HG03342 (cell line): ENCODE measurements at regions not wholly inside any gene's neighbourhood (a gene's known extent, or its start where the extent isn't known, plus 50 kb on each side); places are given as distances from the start of the nearest gene placed in this dataset.
"Not testable (repeated sequence)": the region's sequence is repeated elsewhere in the genome, so short reads cannot be mapped to it uniquely, and the experiment has no call there.

Experiments used
- ATAC-seq: cut with Tn5 transposase; IDR thresholded peaks from one replicate; pipeline ENCODE4 v1.9.1; 2021; ENCODE audit warnings: mild to moderate bottlenecking, moderate library complexity; ENCODE audit not compliant: unreplicated experiment

GRCh38 chr15:70378126-70379031, 280.7 kb upstream of the TLE3 start:
- ATAC-seq, result no peak

- ATAC-seq, result no peak
These were observed 279.4 kb upstream of the TLE3 start for GRCh38 chr15:70376929-70377691.

- no peak for ATAC-seq
These were observed 278.6 kb upstream of the TLE3 start for GRCh38 chr15:70376031-70376928.

- ATAC-seq, result no peak
These were observed 277.9 kb upstream of the TLE3 start for GRCh38 chr15:70375586-70375985.

GRCh38 chr15:70375006-70375431, 277.3 kb upstream of the TLE3 start:
- no peak for ATAC-seq

GRCh38 chr15:70374096-70374495, 276.4 kb upstream of the TLE3 start:
- ATAC-seq, result no peak

GRCh38 chr15:70373439-70373838, 275.7 kb upstream of the TLE3 start:
- ATAC-seq, result not testable (repeated sequence)

- not testable (repeated sequence) for ATAC-seq
These were observed 270.4 kb upstream of the TLE3 start for GRCh38 chr15:70367913-70368705.

GRCh38 chr15:70364023-70364422, 266.3 kb upstream of the TLE3 start:
- ATAC-seq, result not testable (repeated sequence)

GRCh38 chr15:70362886-70363285, 265.2 kb upstream of the TLE3 start:
- ATAC-seq, result no peak

- no peak for ATAC-seq
These were observed 264.6 kb upstream of the TLE3 start for GRCh38 chr15:70362350-70362749.

GRCh38 chr15:70361891-70362290, 264.2 kb upstream of the TLE3 start:
- no peak for ATAC-seq

GRCh38 chr15:70361106-70361505, 263.4 kb upstream of the TLE3 start:
- no peak for ATAC-seq

GRCh38 chr15:70358871-70359647, 261.3 kb upstream of the TLE3 start:
- no peak for ATAC-seq

GRCh38 chr15:70358011-70358819, 260.5 kb upstream of the TLE3 start:
- ATAC-seq, result no peak

GRCh38 chr15:70357453-70357852, 259.7 kb upstream of the TLE3 start:
- no peak for ATAC-seq

- no peak for ATAC-seq
These were observed 259.2 kb upstream of the TLE3 start for GRCh38 chr15:70356919-70357318.

- ATAC-seq, result no peak
These were observed 258.5 kb upstream of the TLE3 start for GRCh38 chr15:70356062-70356860.
